HepG2 (cell line): ENCODE measurements at regions not wholly inside any gene's neighbourhood (a gene's known extent, or its start where the extent isn't known, plus 50 kb on each side); places are given as distances from the start of the nearest gene placed in this dataset.
A peak's percentile ranks its signal among the peaks of the same experiment; 100 is the strongest.
"Not testable (repeated sequence)": the region's sequence is repeated elsewhere in the genome, so short reads cannot be mapped to it uniquely, and the experiment has no call there.

Source experiments
- ATAC-seq: fragments of 200-7000 bp; cut with Tn5 transposase; 3 replicates; pipeline ENCODE4 v1.9.1; 2020; ENCODE audit warnings: mild to moderate bottlenecking, moderate library complexity
- BruUV-seq: library from RNA; stranded (reverse); fragments of 400-500 nt; replicated peaks from 2 replicates; lab custom pipeline; 2021; lab: Mats Ljungman, UMichigan
- CTCF ChIA-PET: fragments of 300-600 bp; formaldehyde crosslinking; extraction: SDS; loops from one replicate; lab custom pipeline; 2021; ENCODE audit warnings: low total read pairs, inconsistent platforms, low intra/inter-chr PET ratio; lab: Yijun Ruan, JAX
- POLR2A ChIA-PET: fragments of 350-600 bp; sonication (Branson Sonifier 250); formaldehyde crosslinking; loops from one replicate; lab custom pipeline; 2020; ENCODE audit warnings: antibody characterized with exemption, inconsistent platforms; lab: Yijun Ruan, JAX
- DNase-seq: peaks from one replicate; pipeline ENCODE4 v3.0.0-alpha.2; 2015; ENCODE audit warnings: low spot score
- FAIRE-seq: peaks from 3 replicates; lab custom pipeline; 2011; peaks lifted over from hg19 to GRCh38; lab: Jason Lieb, UNC
- H2AFZ ChIP-seq: one replicate; pipeline ENCODE4 v1.6.1; 2011; ENCODE audit warnings: low read length, inconsistent platforms
- H3K27ac ChIP-seq: fragments of 300-600 bp; 3 replicates; pipeline ENCODE4 v1.8.0; 2011; ENCODE audit warnings: mixed run types, mild to moderate bottlenecking, mixed read lengths, low read length, inconsistent platforms; ENCODE audit not compliant: insufficient read depth; ENCODE audit errors: extremely low read length
- H3K27me3 ChIP-seq, 2 experiments: fragments of 200-600 bp in 1 of 2; 2 replicates in 1 of 2; 3 replicates in 1 of 2; pipeline versions ENCODE4 v1.6.0 to v1.8.0; 2011; ENCODE audit warnings: low read length in 2 of 2, mild to moderate bottlenecking in 2 of 2, moderate library complexity in 2 of 2, inconsistent platforms in 1 of 2; ENCODE audit not compliant: insufficient read depth in 2 of 2, control insufficient read depth in 1 of 2
- H3K36me3 ChIP-seq, 2 experiments: fragments of 200-600 bp in 1 of 2; replicated peaks in 1 of 2; 2 replicates in 1 of 2; 3 replicates in 1 of 2; pipeline versions ENCODE4 v1.5.1 to v1.8.0; 2011; ENCODE audit warnings: low read length in 2 of 2, inconsistent platforms in 1 of 2; ENCODE audit not compliant: insufficient read depth in 2 of 2, control insufficient read depth in 1 of 2
- H3K4me1 ChIP-seq: 2 replicates; pipeline ENCODE4 v1.5.1; 2012; ENCODE audit warnings: low read length, inconsistent platforms; ENCODE audit not compliant: insufficient read depth
- H3K4me2 ChIP-seq: 2 replicates; pipeline ENCODE4 v1.6.0; 2011; ENCODE audit warnings: low read depth, low read length, inconsistent platforms
- H3K4me3 ChIP-seq, 3 experiments: fragments of 200-600 bp in 1 of 3; sonication (generic), shearing (Covaris generic) in 1 of 3; replicated peaks in 1 of 3; 2 replicates each; pipeline ENCODE4 v1.5.1; 2011 to 2016; ENCODE audit warnings: low read length in 3 of 3, inconsistent platforms in 2 of 3, low read depth in 2 of 3, mild to moderate bottlenecking in 2 of 3, control low read depth in 1 of 3, mixed read lengths in 1 of 3; ENCODE audit not compliant: insufficient read depth in 1 of 3
- H3K79me2 ChIP-seq: one replicate; pipeline ENCODE4 v1.6.1; 2011; ENCODE audit warnings: low read length, inconsistent platforms; ENCODE audit not compliant: insufficient read depth
- H3K9ac ChIP-seq: 2 replicates; pipeline ENCODE4 v1.6.0; 2011; ENCODE audit warnings: mild to moderate bottlenecking, low read depth, low read length, inconsistent platforms; ENCODE audit not compliant: insufficient read depth
- H3K9me3 ChIP-seq: 2 replicates; pipeline ENCODE4 v1.5.1; 2012; ENCODE audit warnings: mild to moderate bottlenecking, low read length
- H4K20me1 ChIP-seq: 2 replicates; pipeline ENCODE4 v1.6.0; 2011; ENCODE audit warnings: inconsistent platforms, mild to moderate bottlenecking, low read length, moderate library complexity; ENCODE audit not compliant: insufficient read depth
- AHR ChIP-seq: IDR thresholded peaks from 2 replicates; pipeline ENCODE4 v1.6.1; 2018; ENCODE audit warnings: missing genetic modification reagents, missing compliant biosample characterization
- ARHGAP35 ChIP-seq: sonication (generic); formaldehyde crosslinking; IDR thresholded peaks from 2 replicates; pipeline ENCODE4 v1.9.0; 2022; ENCODE audit warnings: mild to moderate bottlenecking, inconsistent platforms, moderate library complexity, missing genetic modification reagents, borderline replicate concordance
- MAFF ChIP-seq: IDR thresholded peaks from 2 replicates; pipeline ENCODE4 v1.6.1; 2011; ENCODE audit warnings: low read depth, low read length, improper control_type of control experiment
- MAFK ChIP-seq, 2 experiments: IDR thresholded peaks in 1 of 2; conservative IDR thresholded peaks in 1 of 2; 2 replicates each; pipeline ENCODE4 v1.6.1; 2011; ENCODE audit warnings: improper control_type of control experiment in 2 of 2, low read length in 2 of 2
- MIXL1 ChIP-seq: IDR thresholded peaks from 2 replicates; pipeline ENCODE4 v1.6.1; 2016
- THAP9 ChIP-seq: sonication (generic); formaldehyde crosslinking; IDR thresholded peaks from 2 replicates; pipeline ENCODE4; 2020; ENCODE audit warnings: missing genetic modification reagents, mild to moderate bottlenecking, borderline replicate concordance
- ZHX2 ChIP-seq, 2 experiments: sonication (generic) in 1 of 2; formaldehyde crosslinking in 1 of 2; IDR thresholded peaks; 2 replicates each; pipeline versions ENCODE4 v1.6.1 to v1.9.0; 2014 to 2022; ENCODE audit warnings: antibody characterized with exemption in 1 of 2, borderline replicate concordance in 1 of 2, inconsistent platforms in 1 of 2, low read depth in 1 of 2, missing genetic modification reagents in 1 of 2
- WGBS: methylation state at CpG from one replicate; pipeline ENCODE4 v1.1.6; 2017; ENCODE audit warnings: low lambda C conversion rate; 5-methylcytosine and 5-hydroxymethylcytosine counted together
- in situ Hi-C: cut with HindIII; loops from 2 replicates; pipeline ENCODE4 v1.10.0; 2017; ENCODE audit warnings: low pct_unique_long_range_greater_than_20kb; ENCODE audit not compliant: extremely low pct_ligation_motif_present
- intact Hi-C: fragments of 100-400 bp; cut with micrococcal nuclease; formaldehyde crosslinking; loops from one replicate; pipeline ENCODE4 v1.10.0; 2022; ENCODE audit not compliant: unreplicated experiment

GRCh38 chr15:53022788-53023187, 232.7 kb upstream of the ONECUT1 start (continued):
- TF ChIP-seq THAP9 (CRISPR knock-in tag), result no peak
- no peak for TF ChIP-seq AHR
- no peak for TF ChIP-seq ARHGAP35 (CRISPR knock-in tag)
- no peak for TF ChIP-seq MIXL1
- TF ChIP-seq, all 625 proteins: peak for 0

- no peaks in the 10 kb centered on the region for H3K36me3 ChIP-seq
- DNase-seq, result no peak
- no peaks in the 10 kb centered on the region for H3K4me1 ChIP-seq
- no peaks in the 10 kb centered on the region for H3K27me3 ChIP-seq
- ATAC-seq, result no peak
- no peak for FAIRE-seq
- no TSS peak for BruUV-seq
- H4K20me1 ChIP-seq, result no peaks in the 10 kb centered on the region
- WGBS, result 23% methylated on average over 2 of the region's 2 CpGs
- TF ChIP-seq MAFK (conservative IDR thresholded peaks at IDR 0.05 in 1 of 2, IDR thresholded peaks at IDR 0.05 in 1 of 2; ENCODE audit: low read length in 2 of 2) (peak; percentile 56 to 66), MAFF (peak; percentile 48; the same call in 1 of the 2 replicates), ZHX2 (IDR thresholded peaks at IDR 0.05; ENCODE audit: low read depth) (no peak), ZHX2 (CRISPR knock-in tag; IDR thresholded peaks at IDR 0.05; ENCODE audit: borderline replicate concordance) (no peak)
- ChIA-PET CTCF (no interaction called here), POLR2A (no interaction called here)
- H3K9ac ChIP-seq, result no peak overlapping the region
- H2AFZ ChIP-seq, result no peak overlapping the region
- no peak overlapping the region for H3K4me2 ChIP-seq
- no peaks in the 10 kb centered on the region for H3K79me2 ChIP-seq
- no peak overlapping the region for H3K27ac ChIP-seq
- no peaks in the 10 kb centered on the region for H3K9me3 ChIP-seq
- intact Hi-C loops, result no loop called here
- in situ Hi-C loops, result no loop called here
- no peak overlapping the region for H3K4me3 ChIP-seq
Measured at GRCh38 chr15:53013329-53013728, 223.2 kb upstream of the ONECUT1 start.

- WGBS, result 37% methylated on average over 2 of the region's 2 CpGs
Measured at GRCh38 chr15:53011779-53012178, 221.6 kb upstream of the ONECUT1 start.

More at GRCh38 chr15:53011779-53012178, 221.6 kb upstream of the ONECUT1 start:
- BruUV-seq, in situ Hi-C loops, H3K9me3 ChIP-seq, H3K9ac ChIP-seq, H3K79me2 ChIP-seq, H3K36me3 ChIP-seq, H3K27me3 ChIP-seq, FAIRE-seq, POLR2A ChIA-PET, H2AFZ ChIP-seq, CTCF ChIA-PET, ATAC-seq, H3K4me2 ChIP-seq, H3K4me1 ChIP-seq, H3K27ac ChIP-seq, H3K4me3 ChIP-seq, intact Hi-C loops, H4K20me1 ChIP-seq, DNase-seq: not testable (repeated sequence)
